IMR-90 (cell line): ENCODE measurements at regions not wholly inside any gene's neighbourhood (a gene's known extent, or its start where the extent isn't known, plus 50 kb on each side); places are given as distances from the start of the nearest gene placed in this dataset.

ENCODE experiments used
- CTCF ChIP-seq: conservative IDR thresholded peaks from 2 replicates; pipeline ENCODE4 v1.5.1; 2012; ENCODE audit warnings: mild to moderate bottlenecking, low read depth, low read length, improper control_type of control experiment
- RFX5 ChIP-seq: IDR thresholded peaks from 2 replicates; pipeline ENCODE4 v1.8.0; 2012; ENCODE audit warnings: low read depth, mild to moderate bottlenecking, low read length, moderate library complexity
- USF2 ChIP-seq: fragments of 150-350 bp; IDR thresholded peaks from 2 replicates; pipeline ENCODE4 v1.6.1; 2017; ENCODE audit warnings: mild to moderate bottlenecking, antibody characterized with exemption, low read length, low read depth

GRCh38 chr16:19940195-19940594, 55.5 kb upstream of the GPRC5B start:
- no peak for TF ChIP-seq RFX5
- TF ChIP-seq CTCF: no peak
- no peak for TF ChIP-seq USF2
